ENCODE measurements at regions not wholly inside any gene's neighbourhood (a gene's known extent, or its start where the extent isn't known, plus 50 kb on each side); places are given as distances from the start of the nearest gene placed in this dataset.

GRCh38 chr19:30320466-30320865 lies 51.7 kb upstream of the ZNF536 start:
- Mint-ChIP-seq H3K4me3 (no peak overlapping the region), H3K4me1 (no peaks in the 10 kb centered on the region), H3K9me3 (ENCODE audit: insufficient read depth) (peaks cover 8% of the 10 kb centered on the region), H3K27ac (no peak overlapping the region), H3K27me3 (no peaks in the 10 kb centered on the region)
- Histone ChIP-seq H3K4me3 (ENCODE audit: control extremely low read depth in 1 of 5, extremely low read depth in 1 of 5, insufficient read depth in 1 of 5, low read depth in 2 of 5, low read length in 4 of 5) (no peak overlapping the region), H3K9me3 (ENCODE audit: control extremely low read depth in 1 of 3, control insufficient read depth in 2 of 3, insufficient read depth in 1 of 3, low read length in 2 of 3) (peaks cover 0 to 27% (median 5%) of the 10 kb centered on the region in 3 donors), H3K4me2 (replicated peaks; ENCODE audit: low read depth, low read length, poor library complexity, severe bottlenecking) (no peak overlapping the region), H3K27me3 (replicated peaks in 1 of 4; ENCODE audit: control extremely low read depth in 1 of 4, control insufficient read depth in 3 of 4, insufficient read depth in 4 of 4, low read length in 3 of 4) (no peaks in the 10 kb centered on the region), H2AFZ (ENCODE audit: insufficient read depth, low read depth, low read length, poor library complexity, severe bottlenecking) (no peak overlapping the region), H4K20me1 (ENCODE audit: control insufficient read depth, insufficient read depth, low read length, poor library complexity, severe bottlenecking) (no peaks in the 10 kb centered on the region), H3K9ac (ENCODE audit: low read length) (no peak overlapping the region), H3K4me1 (ENCODE audit: control insufficient read depth in 2 of 2, insufficient read depth in 2 of 2, low read length in 2 of 2) (no peaks in the 10 kb centered on the region), H3K27ac (ENCODE audit: low read length in 2 of 2) (no peak overlapping the region), H3K36me3 (replicated peaks in 1 of 2; ENCODE audit: control extremely low read depth in 1 of 2, control insufficient read depth in 1 of 2, extremely low read depth in 1 of 2, insufficient read depth in 2 of 2, low read length in 1 of 2) (no peaks in the 10 kb centered on the region), H3K79me2 (ENCODE audit: control insufficient read depth, insufficient read depth, low read length) (no peaks in the 10 kb centered on the region)
- no peak for DNase-seq
- TF ChIP-seq EZH2 (IDR thresholded peaks at IDR 0.05; ENCODE audit: borderline replicate concordance, insufficient read depth, low read depth, low read length, poor library complexity, severe bottlenecking) (no peak), CTCF (IDR thresholded peaks at IDR 0.05) (no peak)
- ATAC-seq (ENCODE audit: low read depth): no peak
- 79% methylated on average over 12 of the region's 15 CpGs for WGBS (ENCODE audit: insufficient coverage)
- POLR2A ChIA-PET: no interaction called here
- intact Hi-C loops (cut with micrococcal nuclease): no loop called here
- CTCF ChIA-PET: no interaction called here

GRCh38 chr19:30320916-30321315 lies 51.3 kb upstream of the ZNF536 start:
- no peaks in the 10 kb centered on the region for H3K27me3 ChIP-seq (replicated peaks in 1 of 4; ENCODE audit: control extremely low read depth in 1 of 4, control insufficient read depth in 3 of 4, insufficient read depth in 4 of 4, low read length in 3 of 4)
- H3K4me1 ChIP-seq (ENCODE audit: control insufficient read depth in 2 of 2, insufficient read depth in 2 of 2, low read length in 2 of 2): no peaks in the 10 kb centered on the region
- no peak overlapping the region for H3K4me2 ChIP-seq (replicated peaks; ENCODE audit: low read depth, low read length, poor library complexity, severe bottlenecking)
- Mint-ChIP-seq H3K27ac (no peak overlapping the region), H3K9me3 (ENCODE audit: insufficient read depth) (peaks cover 6% of the 10 kb centered on the region), H3K4me1 (no peaks in the 10 kb centered on the region), H3K4me3 (no peak overlapping the region), H3K27me3 (no peaks in the 10 kb centered on the region)
- intact Hi-C loops (cut with micrococcal nuclease): no loop called here
- H3K4me3 ChIP-seq (ENCODE audit: control extremely low read depth in 1 of 5, extremely low read depth in 1 of 5, insufficient read depth in 1 of 5, low read depth in 2 of 5, low read length in 4 of 5): no peak overlapping the region
- no peaks in the 10 kb centered on the region for H3K36me3 ChIP-seq (replicated peaks in 1 of 2; ENCODE audit: control extremely low read depth in 1 of 2, control insufficient read depth in 1 of 2, extremely low read depth in 1 of 2, insufficient read depth in 2 of 2, low read length in 1 of 2)
- ChIA-PET CTCF (no interaction called here), POLR2A (no interaction called here)
- H3K9ac ChIP-seq (ENCODE audit: low read length): no peak overlapping the region
- WGBS (ENCODE audit: insufficient coverage): 80% methylated on average over 9 of the region's 11 CpGs
- H3K79me2 ChIP-seq (ENCODE audit: control insufficient read depth, insufficient read depth, low read length): no peaks in the 10 kb centered on the region
- DNase-seq: no peak
- no peaks in the 10 kb centered on the region for H4K20me1 ChIP-seq (ENCODE audit: control insufficient read depth, insufficient read depth, low read length, poor library complexity, severe bottlenecking)
- H3K9me3 ChIP-seq (ENCODE audit: control extremely low read depth in 1 of 3, control insufficient read depth in 2 of 3, insufficient read depth in 1 of 3, low read length in 2 of 3): peaks cover 0 to 27% (median 5%) of the 10 kb centered on the region in 3 donors
- no peak for TF ChIP-seq EZH2 (IDR thresholded peaks at IDR 0.05; ENCODE audit: borderline replicate concordance, insufficient read depth, low read depth, low read length, poor library complexity, severe bottlenecking)
- TF ChIP-seq CTCF (IDR thresholded peaks at IDR 0.05): no peak
- no peak for ATAC-seq (ENCODE audit: low read depth)
- no peak overlapping the region for H2AFZ ChIP-seq (ENCODE audit: insufficient read depth, low read depth, low read length, poor library complexity, severe bottlenecking)
- H3K27ac ChIP-seq (ENCODE audit: low read length in 2 of 2): no peak overlapping the region
